Karpas-422 (cell line): ENCODE measurements at regions not wholly inside any gene's neighbourhood (a gene's known extent, or its start where the extent isn't known, plus 50 kb on each side); places are given as distances from the start of the nearest gene placed in this dataset.

Experiments used
- DNase-seq: peaks from one replicate; pipeline ENCODE4 v3.0.0-alpha.2; 2015
- H2AFZ ChIP-seq: fragments of 200-600 bp; sonication (generic); 2 replicates; pipeline ENCODE4 v1.6.1; 2014; ENCODE audit warnings: antibody characterized with exemption, low read length, mixed read lengths
- H3K27ac ChIP-seq: fragments of 200-600 bp; sonication (generic); 2 replicates; pipeline ENCODE4 v1.5.1; 2014; ENCODE audit warnings: mild to moderate bottlenecking, low read length, moderate library complexity
- H3K27me3 ChIP-seq: fragments of 200-600 bp; sonication (generic); 2 replicates; pipeline ENCODE4 v1.6.1; 2014; ENCODE audit warnings: low read length, mixed read lengths
- H3K36me3 ChIP-seq: fragments of 200-600 bp; sonication (generic); 2 replicates; pipeline ENCODE4 v1.6.1; 2014; ENCODE audit warnings: low read length, mixed read lengths; ENCODE audit not compliant: insufficient read depth
- H3K4me1 ChIP-seq: fragments of 200-600 bp; sonication (generic); 2 replicates; pipeline ENCODE4 v1.6.1; 2014; ENCODE audit warnings: mild to moderate bottlenecking, low read length, mixed read lengths
- H3K4me2 ChIP-seq: fragments of 200-600 bp; sonication (generic); 2 replicates; pipeline ENCODE4 v1.6.1; 2014; ENCODE audit warnings: low read length, low read depth, mild to moderate bottlenecking; ENCODE audit not compliant: poor library complexity, severe bottlenecking
- H3K4me3 ChIP-seq: fragments of 200-600 bp; sonication (generic); 2 replicates; pipeline ENCODE4 v1.5.1; 2014; ENCODE audit warnings: mild to moderate bottlenecking, antibody characterized with exemption, low read length, mixed read lengths
- H3K79me2 ChIP-seq: fragments of 200-600 bp; sonication (generic); 2 replicates; pipeline ENCODE4 v1.6.1; 2014; ENCODE audit warnings: mild to moderate bottlenecking, low read length, mixed read lengths
- H3K9ac ChIP-seq: fragments of 200-600 bp; sonication (generic); 2 replicates; pipeline ENCODE4 v1.6.0; 2014; ENCODE audit warnings: low read length
- H3K9me2 ChIP-seq: fragments of 200-600 bp; sonication (generic), shearing (Covaris generic); replicated peaks from 2 replicates; pipeline ENCODE4 v1.6.0; 2014; ENCODE audit warnings: mild to moderate bottlenecking, low read length, moderate library complexity; ENCODE audit not compliant: insufficient read depth
- H3K9me3 ChIP-seq: fragments of 300-700, 200-600 bp; sonication (generic); 2 replicates; pipeline ENCODE4 v1.6.1; 2014; ENCODE audit warnings: low read length, mixed read lengths
- H4K20me1 ChIP-seq: fragments of 200-600 bp; sonication (generic); 2 replicates; pipeline ENCODE4 v1.6.1; 2014; ENCODE audit warnings: mild to moderate bottlenecking, antibody characterized with exemption, low read length, low read depth; ENCODE audit not compliant: insufficient read depth

DNA sequence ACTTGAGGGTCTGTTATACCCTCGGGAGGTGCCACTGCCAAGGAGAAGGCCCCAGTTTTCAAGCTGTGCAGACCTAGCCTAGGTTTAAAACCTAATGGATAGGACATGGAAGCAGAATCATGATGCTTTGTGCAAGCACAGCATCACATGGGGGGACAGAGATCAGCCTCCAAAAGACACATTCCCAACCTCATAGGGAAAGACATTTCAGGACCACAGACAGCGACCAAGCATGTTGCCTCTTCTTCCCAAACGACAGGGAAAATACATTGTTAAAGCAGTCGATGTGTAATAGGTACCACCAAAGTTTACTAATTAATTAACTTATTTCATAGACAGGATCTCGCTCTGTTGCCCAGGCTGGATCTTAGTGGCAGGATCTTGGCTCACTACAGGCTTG is 573.9 kb downstream of the TCERG1L start:
- H4K20me1 ChIP-seq, result no peaks in the 10 kb centered on the region

DNA sequence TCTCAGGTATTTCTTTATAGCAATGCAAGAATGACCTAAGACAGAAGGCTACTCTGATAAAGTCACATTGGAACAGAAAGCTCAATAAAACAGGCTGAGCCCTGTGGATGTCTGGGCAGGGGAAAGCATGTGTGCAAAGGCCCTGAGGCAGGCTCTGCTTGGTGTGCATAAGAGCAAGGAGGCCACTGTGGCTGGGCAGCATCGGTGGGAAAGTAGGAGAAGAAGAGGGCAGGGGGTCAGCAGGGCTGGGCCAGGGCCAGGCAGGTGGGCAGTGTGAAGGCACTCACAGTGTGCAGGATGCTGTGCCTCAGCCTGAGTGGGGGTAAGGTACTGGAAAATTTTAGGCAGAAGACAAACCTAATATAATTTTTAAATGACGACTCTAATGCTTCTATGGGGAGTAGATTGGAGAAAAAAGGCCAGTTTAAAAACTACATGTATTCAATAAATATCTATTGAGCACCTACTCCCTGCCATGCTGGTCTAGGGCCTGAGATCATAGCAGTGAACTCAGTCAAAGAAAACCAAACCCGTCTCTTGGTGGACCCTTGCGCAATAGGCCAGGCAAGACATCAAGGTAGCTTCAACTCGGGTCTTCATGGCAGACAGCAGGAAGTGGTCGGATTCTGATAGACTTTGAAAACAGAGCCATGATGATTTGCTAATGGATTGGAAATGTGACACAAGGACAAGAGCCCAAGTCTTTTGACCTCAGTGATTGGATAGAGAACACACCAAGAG is 572.3 kb downstream of the TCERG1L start:
- no peaks in the 10 kb centered on the region for H3K36me3 ChIP-seq
- no peak overlapping the region for H3K4me3 ChIP-seq
- no peak overlapping the region for H3K4me2 ChIP-seq
- no peak overlapping the region for H3K9ac ChIP-seq
- H3K4me1 ChIP-seq, result no peaks in the 10 kb centered on the region
- H3K79me2 ChIP-seq, result no peaks in the 10 kb centered on the region
- DNase-seq, result no peak
- no peaks in the 10 kb centered on the region for H4K20me1 ChIP-seq
- no peaks in the 10 kb centered on the region for H3K9me3 ChIP-seq
- H2AFZ ChIP-seq, result no peak overlapping the region
- no peaks in the 10 kb centered on the region for H3K9me2 ChIP-seq
- H3K27ac ChIP-seq, result no peak overlapping the region
- H3K27me3 ChIP-seq, result no peaks in the 10 kb centered on the region

More for the DNA sequence above, 573.9 kb downstream of the TCERG1L start:
- Histone ChIP-seq H3K9me3 (no peaks in the 10 kb centered on the region), H3K9me2 (no peaks in the 10 kb centered on the region), H3K4me3 (no peak overlapping the region), H3K9ac (no peak overlapping the region), H3K4me2 (no peak overlapping the region), H3K36me3 (no peaks in the 10 kb centered on the region), H3K4me1 (no peaks in the 10 kb centered on the region), H3K79me2 (no peaks in the 10 kb centered on the region), H2AFZ (no peak overlapping the region), H3K27me3 (no peaks in the 10 kb centered on the region), H3K27ac (no peak overlapping the region)
- peak; percentile 45 for DNase-seq

- H3K4me2 ChIP-seq, result no peak overlapping the region
- H3K9ac ChIP-seq, result no peak overlapping the region
- DNase-seq, result no peak
- no peaks in the 10 kb centered on the region for H3K9me2 ChIP-seq
- no peak overlapping the region for H3K27ac ChIP-seq
- no peak overlapping the region for H2AFZ ChIP-seq
- H3K9me3 ChIP-seq, result no peaks in the 10 kb centered on the region
- no peak overlapping the region for H3K4me3 ChIP-seq
- H3K27me3 ChIP-seq, result no peaks in the 10 kb centered on the region
- H4K20me1 ChIP-seq, result no peaks in the 10 kb centered on the region
- no peaks in the 10 kb centered on the region for H3K79me2 ChIP-seq
- H3K36me3 ChIP-seq, result no peaks in the 10 kb centered on the region
- H3K4me1 ChIP-seq, result no peaks in the 10 kb centered on the region
Observed at GRCh38 chr10:130739757-130740145, 571.8 kb downstream of the TCERG1L start.

- Histone ChIP-seq H3K4me1 (no peaks in the 10 kb centered on the region), H3K27me3 (no peaks in the 10 kb centered on the region), H3K79me2 (no peaks in the 10 kb centered on the region), H2AFZ (no peak overlapping the region), H3K27ac (no peak overlapping the region), H3K4me3 (no peak overlapping the region), H3K4me2 (no peak overlapping the region), H4K20me1 (no peaks in the 10 kb centered on the region), H3K9me3 (no peaks in the 10 kb centered on the region), H3K9me2 (no peaks in the 10 kb centered on the region), H3K9ac (no peak overlapping the region), H3K36me3 (no peaks in the 10 kb centered on the region)
- no peak for DNase-seq
Observed at GRCh38 chr10:130740166-130740565, 571.4 kb downstream of the TCERG1L start.

- Histone ChIP-seq H3K4me1 (no peaks in the 10 kb centered on the region), H3K9ac (no peak overlapping the region), H2AFZ (no peak overlapping the region), H3K4me2 (no peak overlapping the region), H3K36me3 (no peaks in the 10 kb centered on the region), H3K27ac (no peak overlapping the region), H4K20me1 (no peaks in the 10 kb centered on the region), H3K4me3 (no peak overlapping the region), H3K27me3 (no peaks in the 10 kb centered on the region), H3K9me2 (no peaks in the 10 kb centered on the region), H3K9me3 (no peaks in the 10 kb centered on the region), H3K79me2 (no peaks in the 10 kb centered on the region)
- no peak for DNase-seq
Observed at GRCh38 chr10:130740915-130741750, 570.4 kb downstream of the TCERG1L start.

DNA sequence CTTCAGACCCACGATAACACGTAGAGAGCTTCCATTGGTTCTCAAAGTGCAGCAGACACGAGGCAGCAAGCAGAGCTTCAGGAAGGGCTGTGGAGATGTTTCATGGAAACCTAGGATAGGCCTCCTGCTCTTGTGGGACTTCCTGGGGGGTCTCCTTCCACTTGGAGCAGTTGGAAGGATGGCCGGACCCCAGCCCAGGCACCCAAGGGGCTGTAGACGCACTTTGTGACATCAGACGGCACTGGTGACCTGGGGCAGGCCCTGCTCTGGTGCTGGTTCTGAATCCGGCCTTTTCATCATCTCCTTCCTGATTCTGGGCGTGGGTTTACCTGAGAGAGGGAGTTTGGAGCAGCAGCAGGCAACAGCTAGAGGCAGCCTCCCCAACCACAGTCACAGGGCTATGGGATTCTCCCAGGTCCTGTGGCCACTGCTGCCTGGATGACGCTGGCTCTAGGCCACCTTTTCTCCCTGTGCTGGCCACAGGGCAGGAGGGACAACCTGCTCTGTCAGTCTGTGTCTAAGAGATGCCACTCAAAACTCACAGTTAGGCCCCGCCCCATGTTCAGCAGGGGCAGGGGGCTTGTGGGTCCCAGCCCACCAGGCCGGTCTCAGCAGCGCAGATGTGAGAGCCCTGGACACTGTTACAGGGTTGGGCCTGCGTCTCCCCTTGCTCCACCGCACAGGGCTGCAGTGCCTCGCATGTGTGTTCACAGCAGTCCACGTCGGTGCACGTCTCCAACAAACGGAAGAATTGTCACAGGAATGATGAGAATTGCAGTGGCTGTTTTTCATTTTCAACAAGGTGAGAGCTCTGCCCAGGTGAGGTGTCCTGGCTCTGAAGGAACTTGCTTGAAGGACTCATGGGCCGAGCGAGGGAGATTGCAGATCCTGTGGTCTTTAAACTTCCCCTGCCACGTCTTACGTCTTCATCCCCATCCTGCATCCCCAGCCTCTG is 569.3 kb downstream of the TCERG1L start:
- H3K79me2 ChIP-seq, result no peaks in the 10 kb centered on the region
- no peaks in the 10 kb centered on the region for H3K9me2 ChIP-seq
- no peaks in the 10 kb centered on the region for H4K20me1 ChIP-seq
- no peak overlapping the region for H3K27ac ChIP-seq
- H3K4me2 ChIP-seq, result no peak overlapping the region
- no peaks in the 10 kb centered on the region for H3K9me3 ChIP-seq
- no peak for DNase-seq
- H3K9ac ChIP-seq, result no peak overlapping the region
- H3K36me3 ChIP-seq, result no peaks in the 10 kb centered on the region
- no peak overlapping the region for H2AFZ ChIP-seq
- H3K4me1 ChIP-seq, result no peaks in the 10 kb centered on the region
- no peak overlapping the region for H3K4me3 ChIP-seq
- no peaks in the 10 kb centered on the region for H3K27me3 ChIP-seq

DNA sequence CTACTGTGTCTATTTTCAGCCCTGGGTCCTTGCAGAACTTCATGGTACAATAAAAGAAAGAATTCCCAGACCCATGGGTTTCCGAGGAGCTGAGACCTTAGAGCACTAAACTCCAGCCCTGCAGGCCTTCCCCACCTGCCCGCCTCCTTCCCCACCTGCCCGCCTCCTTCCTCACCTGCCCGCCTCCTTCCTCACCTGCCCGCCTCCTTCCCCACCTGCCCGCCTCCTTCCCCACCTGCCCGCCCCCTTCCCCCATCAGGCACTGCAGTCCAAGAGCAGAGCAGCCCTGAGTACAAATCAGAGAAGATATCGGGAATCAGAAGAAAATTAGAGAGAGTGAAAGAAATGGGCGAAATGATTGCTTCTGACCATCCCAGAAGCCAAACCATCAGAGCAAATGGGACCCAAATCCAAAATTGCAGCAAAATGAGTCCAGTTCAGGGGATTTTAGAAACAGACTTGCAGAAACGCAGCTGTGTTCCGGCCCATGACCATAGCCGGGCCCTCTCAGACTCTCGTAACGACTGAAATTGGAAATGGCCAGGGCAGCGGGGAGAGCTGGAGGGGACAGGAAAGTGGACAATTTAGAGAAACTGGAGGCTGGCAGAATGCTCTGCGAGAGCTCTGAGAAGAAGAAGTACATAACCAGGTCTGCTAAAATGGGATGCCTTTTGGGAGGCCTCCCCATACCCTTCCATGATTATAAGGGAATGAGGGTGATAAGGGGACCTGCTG is 568.4 kb downstream of the TCERG1L start:
- H3K27ac ChIP-seq, result no peak overlapping the region
- H3K36me3 ChIP-seq, result no peaks in the 10 kb centered on the region
- H3K4me3 ChIP-seq, result no peak overlapping the region
- no peaks in the 10 kb centered on the region for H4K20me1 ChIP-seq
- DNase-seq, result no peak
- no peaks in the 10 kb centered on the region for H3K9me2 ChIP-seq
- H3K9me3 ChIP-seq, result no peaks in the 10 kb centered on the region
- no peaks in the 10 kb centered on the region for H3K79me2 ChIP-seq
- H3K4me1 ChIP-seq, result no peaks in the 10 kb centered on the region
- H2AFZ ChIP-seq, result no peak overlapping the region
- no peak overlapping the region for H3K9ac ChIP-seq
- no peaks in the 10 kb centered on the region for H3K27me3 ChIP-seq
- H3K4me2 ChIP-seq, result no peak overlapping the region
